Heart left ventricle (tissue), 16 donors: ENCODE measurements at regions not wholly inside any gene's neighbourhood (a gene's known extent, or its start where the extent isn't known, plus 50 kb on each side); places are given as distances from the start of the nearest gene placed in this dataset.

Source experiments
- ATAC-seq, 4 donors: fragments of 200-7000 bp; cut with Tn5 transposase; one replicate each; pipeline ENCODE4 v1.9.1; 2020 to 2022; ENCODE audit warnings: moderate library complexity in 4 of 4, mild to moderate bottlenecking in 3 of 4, moderate number of reproducible peaks in 1 of 4
- DNase-seq, 5 donors: peaks; one replicate each; pipeline ENCODE4 v3.0.0-alpha.2; 2020
- H3K27ac ChIP-seq, 12 donors: fragments of 200-600 bp; sonication (generic) in 4 of 12; one replicate each; pipeline versions ENCODE4 v1.5.0 to v1.8.0; 2016 to 2022; ENCODE audit warnings: mild to moderate bottlenecking in 2 of 12
- H3K27me3 ChIP-seq, 9 donors: fragments of 200-600 bp; sonication (generic) in 2 of 9; one replicate each; pipeline versions ENCODE4 v1.5.1 to v1.8.0; 2016 to 2022; ENCODE audit warnings: mild to moderate bottlenecking in 3 of 9
- H3K36me3 ChIP-seq, 9 donors: fragments of 200-600 bp; sonication (generic) in 2 of 9; one replicate each; pipeline versions ENCODE4 v1.5.0 to v1.8.0; 2018 to 2022; ENCODE audit warnings: mild to moderate bottlenecking in 2 of 9
- H3K4me1 ChIP-seq, 12 donors: fragments of 200-600 bp; sonication (generic) in 4 of 12; one replicate each; pipeline versions ENCODE4 v1.5.0 to v1.8.0; 2016 to 2022; ENCODE audit warnings: mild to moderate bottlenecking in 3 of 12
- H3K4me3 ChIP-seq, 12 donors: fragments of 200-600 bp; sonication (generic) in 4 of 12; one replicate each; pipeline versions ENCODE4 v1.5.0 to v1.8.0; 2017 to 2022; ENCODE audit warnings: mild to moderate bottlenecking in 9 of 12, moderate library complexity in 4 of 12
- H3K9me3 ChIP-seq, 12 donors: fragments of 200-600 bp; sonication (generic) in 4 of 12; one replicate each; pipeline versions ENCODE4 v1.5.0 to v1.8.0; 2016 to 2022; ENCODE audit warnings: mild to moderate bottlenecking in 1 of 12
- POLR2A ChIP-seq, 2 donors: fragments of 450-650 bp; IDR thresholded peaks; one replicate each; pipeline ENCODE4 v1.6.1; 2017; ENCODE audit warnings: antibody characterized with exemption in 2 of 2, mild to moderate bottlenecking in 2 of 2, moderate library complexity in 2 of 2
- WGBS, 4 donors: extraction: QIAGEN DNeasy Blood & Tissue Kit in 2 of 4; methylation state at CpG; one replicate each; pipeline versions ENCODE4 v1.1.5 to v1.1.7; 2013 to 2018; 5-methylcytosine and 5-hydroxymethylcytosine counted together
- intact Hi-C, 10 donors: fragments of 100-400 bp; cut with DNase I; formaldehyde crosslinking; loops; one replicate each; pipeline versions ENCODE4 v1.11.1 to v1.14.2; 2022
- TF ChIP-seq, protein P1 (sequence below), 12 donors: fragments of 200-600 bp; sonication (generic) in 4 of 12; IDR thresholded peaks; one replicate each; pipeline versions ENCODE4 v1.5.0 to v1.8.0; 2018 to 2022; ENCODE audit warnings: antibody characterized with exemption in 12 of 12, mild to moderate bottlenecking in 5 of 12
- donor health status: ischemic (EF 13 %, LVEDD 7.1; RV severe dilation, severe dysfunction).
- donor health status: healthy with polysubstance abuse.
- donor health status: DM: no; HTN: yes; CAD: no.
- donor health status: DM: no; HTN: no; CAD: no.
- donor health status: ischemic (EF 25% LVEDD 6.9; RV normal size, moderate dysfunction).
- donor health status: ischemic (EF 25% LVEDD 5.7; RV mildly dilated, moderate dysfunction).
- donor health status: healthy.
- donor health status: DM: yes; HTN: yes; CAD: no.
- donor health status: ischemic (EF 35%, LVEDD 5.7; RV mildly dilated, moderate dysfunction).
- donor health status: nonischemic (EF 11% LVEDD 7.7; RV severe dilation, severe dysfunction).
- donor health status: DM: yes; HTN: yes; CAD: no.
- donor health status: PGD.
- donor health status: ischemic (EF 29% LVEDD 5.4; RV normal size, mild dysfunction).
- donor health status: nonischemic (EF 23%, LVEDD 6.1; RV moderate dilation, normal function).

- DNase-seq, result no peak
- WGBS, 4 donors, result 2 to 4% (median 3%) methylated on average over 46 to 90 of the region's 90 CpGs
- peak overlapping the region; percentile 9 to 43 (median 30) for H3K4me3 ChIP-seq
Measured at GRCh38 chr5:73381590-73382400, 66.8 kb downstream of the FOXD1 start.

DNA sequence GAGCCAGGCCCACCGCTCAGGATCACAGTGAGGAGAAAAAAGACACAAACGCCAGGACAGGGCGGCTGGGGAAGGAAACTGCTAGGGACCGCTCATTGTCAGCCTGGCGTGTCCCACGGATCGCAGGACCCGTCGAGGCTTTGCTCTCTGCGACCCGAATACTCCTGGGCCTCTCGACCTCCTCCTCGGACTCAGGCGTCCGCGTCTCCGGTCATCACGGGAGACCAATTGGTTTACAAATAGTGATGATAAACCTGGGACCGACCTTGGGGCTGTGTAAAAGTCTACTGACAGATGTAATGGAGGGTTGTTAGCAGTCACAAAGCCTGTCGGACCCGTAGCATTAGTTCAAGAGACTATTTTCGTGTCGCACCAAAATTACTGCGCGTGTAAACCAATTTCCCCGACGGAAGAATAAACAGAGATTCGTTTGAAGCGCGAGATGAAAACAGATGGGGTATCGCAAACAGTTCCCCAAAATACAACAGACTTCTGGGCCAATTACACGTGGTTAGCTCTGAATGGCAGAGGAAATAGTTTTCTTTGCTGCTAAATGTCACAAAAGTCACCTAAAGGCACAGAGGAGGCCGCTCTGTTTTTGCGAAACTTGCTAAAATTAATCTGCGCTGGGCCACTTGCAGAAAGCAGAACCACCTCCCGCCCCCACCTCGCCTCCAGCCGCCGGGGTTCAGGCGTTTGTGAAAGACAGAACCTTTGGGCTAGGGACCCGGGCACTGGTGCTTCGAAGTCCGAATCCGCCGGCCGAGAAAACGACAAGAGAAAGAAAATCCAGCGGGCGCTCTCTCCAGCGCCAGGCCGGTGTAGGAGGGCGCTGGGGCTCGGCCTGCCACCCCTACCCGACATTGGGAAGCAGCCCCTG lies 67.6 kb downstream of the FOXD1 start:
- Histone ChIP-seq H3K36me3 (no peaks in the 10 kb centered on the region), H3K9me3 (peaks cover 0 to 25% (median 17%) of the 10 kb centered on the region in 12 donors), H3K27ac (no peak overlapping the region), H3K27me3 (peaks cover 30 to 98% (median 60%) of the 10 kb centered on the region in 9 donors), H3K4me1 (peaks cover 0 to 25% (median 9%) of the 10 kb centered on the region in 12 donors), H3K4me3 (peak overlapping the region in 9 of 12 donors; percentile 9 to 43 (median 31))
- TF ChIP-seq, protein P1, sequence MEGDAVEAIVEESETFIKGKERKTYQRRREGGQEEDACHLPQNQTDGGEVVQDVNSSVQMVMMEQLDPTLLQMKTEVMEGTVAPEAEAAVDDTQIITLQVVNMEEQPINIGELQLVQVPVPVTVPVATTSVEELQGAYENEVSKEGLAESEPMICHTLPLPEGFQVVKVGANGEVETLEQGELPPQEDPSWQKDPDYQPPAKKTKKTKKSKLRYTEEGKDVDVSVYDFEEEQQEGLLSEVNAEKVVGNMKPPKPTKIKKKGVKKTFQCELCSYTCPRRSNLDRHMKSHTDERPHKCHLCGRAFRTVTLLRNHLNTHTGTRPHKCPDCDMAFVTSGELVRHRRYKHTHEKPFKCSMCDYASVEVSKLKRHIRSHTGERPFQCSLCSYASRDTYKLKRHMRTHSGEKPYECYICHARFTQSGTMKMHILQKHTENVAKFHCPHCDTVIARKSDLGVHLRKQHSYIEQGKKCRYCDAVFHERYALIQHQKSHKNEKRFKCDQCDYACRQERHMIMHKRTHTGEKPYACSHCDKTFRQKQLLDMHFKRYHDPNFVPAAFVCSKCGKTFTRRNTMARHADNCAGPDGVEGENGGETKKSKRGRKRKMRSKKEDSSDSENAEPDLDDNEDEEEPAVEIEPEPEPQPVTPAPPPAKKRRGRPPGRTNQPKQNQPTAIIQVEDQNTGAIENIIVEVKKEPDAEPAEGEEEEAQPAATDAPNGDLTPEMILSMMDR (IDR thresholded peaks at IDR 0.05), result no peak
- TF ChIP-seq POLR2A (IDR thresholded peaks at IDR 0.05), result no peak
- intact Hi-C loops, result no loop called here
- ATAC-seq (no peak), DNase-seq (no peak)
- 13 to 30% (median 17%) methylated on average over 49 to 54 of the region's 54 CpGs for WGBS, 4 donors

More at GRCh38 chr5:73381590-73382400, 66.8 kb downstream of the FOXD1 start:
- no peak overlapping the region for H3K27ac ChIP-seq
- ATAC-seq, result peak in 1 of 4 donors; percentile 31
- TF ChIP-seq, protein P1 (IDR thresholded peaks at IDR 0.05), result no peak
- no peak for TF ChIP-seq POLR2A (IDR thresholded peaks at IDR 0.05)
- H3K27me3 ChIP-seq, result peaks cover 30 to 95% (median 57%) of the 10 kb centered on the region in 9 donors
- H3K4me1 ChIP-seq, result peaks cover 0 to 25% (median 9%) of the 10 kb centered on the region in 12 donors
- H3K9me3 ChIP-seq, result peaks cover 0 to 30% (median 17%) of the 10 kb centered on the region in 12 donors
- H3K36me3 ChIP-seq, result no peaks in the 10 kb centered on the region
- intact Hi-C loops, result no loop called here

DNA sequence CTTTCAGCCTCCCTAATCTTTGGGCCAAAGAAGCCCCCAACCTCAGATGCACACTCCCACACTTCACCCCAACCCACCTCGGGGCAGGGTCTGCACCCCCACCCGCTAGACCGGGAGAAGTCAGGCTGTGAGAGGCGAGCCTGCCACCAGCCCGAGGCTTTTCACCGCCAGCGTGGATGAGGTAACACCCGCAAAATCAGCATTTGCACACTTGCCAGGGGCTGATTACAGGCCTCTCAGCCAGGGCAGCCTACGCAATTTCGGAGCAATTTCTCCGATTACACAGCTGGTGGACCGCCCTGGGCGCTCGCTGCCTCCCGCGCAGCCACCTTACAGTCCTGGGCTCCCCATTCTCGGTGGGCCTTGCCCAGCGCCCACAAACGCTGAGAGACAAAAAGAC lies 68.5 kb downstream of the FOXD1 start:
- Histone ChIP-seq H3K9me3 (peaks cover 0 to 16% (median 11%) of the 10 kb centered on the region in 12 donors), H3K4me1 (peaks cover 0 to 25% (median 9%) of the 10 kb centered on the region in 12 donors), H3K36me3 (no peaks in the 10 kb centered on the region), H3K27me3 (peaks cover 30 to 95% (median 60%) of the 10 kb centered on the region in 9 donors), H3K27ac (no peak overlapping the region), H3K4me3 (no peak overlapping the region)
- DNase-seq (no peak), ATAC-seq (no peak)
- WGBS, 4 donors, result 22 to 37% (median 28%) methylated on average over 12 to 19 of the region's 19 CpGs
- intact Hi-C loops, result no loop called here
- TF ChIP-seq, protein P1 (IDR thresholded peaks at IDR 0.05), result no peak
- TF ChIP-seq POLR2A (IDR thresholded peaks at IDR 0.05), result no peak

- H3K27me3 ChIP-seq, result peaks cover 30 to 96% (median 60%) of the 10 kb centered on the region in 9 donors
- intact Hi-C loops, result no loop called here
Measured at GRCh38 chr5:73379435-73379834, 69.1 kb downstream of the FOXD1 start.

More at GRCh38 chr5:73379435-73379834, 69.1 kb downstream of the FOXD1 start:
- WGBS, 4 donors, result 69 to 81% (median 76%) methylated on average over 3 of the region's 3 CpGs
- no peaks in the 10 kb centered on the region for H3K36me3 ChIP-seq
- peaks cover 0 to 10% (median 5%) of the 10 kb centered on the region in 12 donors for H3K9me3 ChIP-seq
- no peak for DNase-seq
- H3K4me1 ChIP-seq, result peaks cover 0 to 25% (median 9%) of the 10 kb centered on the region in 12 donors
- no peak for ATAC-seq
- no peak for TF ChIP-seq POLR2A (IDR thresholded peaks at IDR 0.05)
- TF ChIP-seq, protein P1 (IDR thresholded peaks at IDR 0.05), result no peak
- no peak overlapping the region for H3K27ac ChIP-seq
- H3K4me3 ChIP-seq, result no peak overlapping the region
